ENCODE measurements at regions not wholly inside any gene's neighbourhood (a gene's known extent, or its start where the extent isn't known, plus 50 kb on each side); places are given as distances from the start of the nearest gene placed in this dataset.
"Not testable (repeated sequence)": the region's sequence is repeated elsewhere in the genome, so short reads cannot be mapped to it uniquely, and the experiment has no call there.

DNA sequence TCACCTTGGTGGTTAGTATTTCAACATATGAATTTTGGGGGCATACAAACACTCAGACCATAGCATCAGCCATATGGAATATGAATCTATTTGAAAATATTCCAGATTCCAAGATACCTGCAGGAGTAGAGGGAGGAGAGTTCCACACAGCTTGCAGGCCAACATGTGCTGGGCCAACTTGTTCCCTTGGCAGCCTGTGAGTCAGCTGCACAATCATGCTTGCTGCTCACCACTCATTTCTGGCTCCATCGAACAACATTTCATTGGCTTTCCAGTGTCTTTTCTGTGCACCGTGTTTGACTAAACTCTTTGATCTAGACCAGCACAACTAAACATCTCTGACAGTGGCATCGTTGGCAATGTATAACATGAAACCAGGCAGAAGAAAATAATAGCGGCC lies 282.5 kb upstream of the RASGEF1B start:
- no peak for DNase-seq

DNA sequence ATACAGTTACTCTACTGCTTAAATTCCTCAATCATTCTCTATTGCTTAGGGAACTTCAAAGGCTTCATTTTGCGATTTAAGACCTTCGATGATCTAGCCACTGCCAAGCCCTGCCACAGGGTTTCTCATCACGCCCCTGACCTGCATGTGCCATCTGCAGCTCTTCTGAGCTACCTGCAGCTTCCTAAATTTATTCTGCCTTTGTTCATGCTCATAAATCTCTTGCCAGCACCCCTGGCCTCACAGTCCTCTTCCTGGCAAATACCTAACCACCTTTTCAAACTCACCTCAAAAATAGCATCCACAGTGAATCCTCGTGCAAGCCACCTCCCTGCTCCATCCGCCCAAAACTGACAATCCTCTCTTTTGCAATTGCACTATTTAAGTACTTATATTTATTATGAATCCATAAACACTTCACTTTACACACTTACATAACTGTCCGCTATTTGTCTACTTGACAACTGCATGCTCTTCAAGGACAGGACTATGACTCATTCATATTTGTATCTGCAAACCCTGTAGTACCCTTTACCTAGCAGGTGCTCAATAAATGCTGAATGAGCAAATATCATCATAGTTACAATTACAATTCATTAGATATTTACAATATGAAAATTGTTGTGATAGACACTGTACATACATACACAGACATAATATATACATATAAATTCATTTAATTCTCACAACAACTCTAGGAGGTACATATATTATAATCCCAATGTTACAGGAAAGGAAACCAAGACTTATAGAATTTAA lies 280.0 kb upstream of the RASGEF1B start:
- no peak for DNase-seq

DNA sequence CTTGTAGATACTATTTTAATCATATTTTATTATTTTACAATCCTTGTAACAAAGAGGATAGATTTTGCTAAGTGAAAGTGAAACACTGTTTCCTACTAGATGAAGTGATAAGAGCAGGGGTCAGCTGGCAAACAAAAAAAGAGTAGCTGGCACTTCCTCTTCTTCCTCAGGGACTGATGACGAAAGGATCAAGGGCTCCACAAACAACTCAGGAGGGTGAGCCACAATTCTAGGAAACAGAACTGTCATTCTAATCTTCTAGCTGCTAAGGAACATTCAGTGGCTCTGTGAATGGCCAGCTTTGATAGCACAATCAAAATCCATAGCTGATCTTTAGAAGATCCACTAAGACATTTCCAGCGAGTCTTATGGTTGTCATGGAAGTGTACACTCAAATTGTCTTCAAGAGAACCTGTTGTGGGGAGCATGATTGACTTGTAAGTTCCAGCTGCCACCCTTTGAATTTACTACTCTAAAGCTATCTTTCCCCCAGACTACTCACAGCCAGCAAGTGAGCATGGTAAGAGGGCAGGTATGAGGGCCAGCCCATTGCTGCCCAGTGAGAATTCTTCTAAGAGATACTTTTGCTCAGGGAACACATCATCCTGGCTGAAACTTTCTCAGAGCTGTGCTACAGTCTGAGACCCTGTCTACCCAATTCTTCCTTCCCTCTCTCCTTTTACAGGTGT lies 275.7 kb upstream of the RASGEF1B start:
- no peak for DNase-seq

DNA sequence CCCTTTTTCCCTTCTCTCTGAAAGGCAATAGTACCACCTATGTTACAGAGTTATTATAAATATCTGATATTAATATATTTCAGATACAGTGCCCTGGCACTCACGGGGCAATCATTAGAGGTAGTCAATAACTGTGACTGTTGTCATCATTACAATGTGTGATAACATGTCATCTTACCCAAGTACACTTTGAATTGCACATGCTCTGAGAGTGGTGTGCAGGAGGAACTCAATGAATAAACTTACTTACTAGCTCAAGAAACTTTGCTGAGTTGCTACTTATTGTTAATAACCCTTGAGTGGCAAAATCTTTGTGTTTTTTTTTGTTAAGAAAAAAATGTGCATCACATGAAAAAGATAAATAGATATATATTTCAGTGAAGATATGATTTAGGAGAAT lies 275.1 kb upstream of the RASGEF1B start:
- DNase-seq, result no peak

DNA sequence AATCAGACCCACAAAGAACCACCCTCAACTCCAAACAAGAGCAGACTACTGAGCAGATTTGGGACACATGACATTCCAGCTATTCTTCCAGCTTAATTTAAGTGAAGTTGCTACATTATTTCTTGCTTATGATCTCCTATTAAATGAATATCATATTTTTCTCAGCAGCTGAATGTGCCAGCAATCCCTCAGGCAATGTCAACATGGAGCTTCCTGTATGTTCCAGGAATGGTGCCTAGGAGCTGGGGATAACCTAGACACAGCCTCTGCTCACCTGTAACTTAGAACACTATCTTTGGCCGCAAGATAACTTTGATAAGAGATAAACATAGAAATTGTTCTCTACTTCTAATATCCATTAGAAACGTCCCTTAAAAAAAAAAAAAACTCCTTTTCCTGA lies 274.4 kb upstream of the RASGEF1B start:
- DNase-seq, result no peak

DNA sequence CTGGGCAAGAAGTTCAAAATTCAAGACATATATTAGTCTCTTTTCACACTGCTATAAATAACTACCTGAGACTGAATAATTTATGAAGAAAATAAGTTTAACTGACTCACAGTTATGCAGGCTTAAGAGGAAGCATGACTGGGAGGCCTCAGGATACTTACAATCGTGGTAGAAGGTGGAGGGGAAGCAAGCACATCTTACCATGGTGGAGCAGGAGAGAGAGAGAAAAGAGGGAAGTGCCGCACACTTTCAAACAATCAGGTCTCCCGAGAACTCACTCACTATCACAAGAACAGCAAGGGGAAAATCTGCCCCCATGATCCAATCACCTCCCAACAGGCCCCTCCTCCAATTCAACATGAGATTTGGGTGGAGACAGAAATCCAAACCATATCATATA lies 273.3 kb upstream of the RASGEF1B start:
- DNase-seq, result no peak

DNA sequence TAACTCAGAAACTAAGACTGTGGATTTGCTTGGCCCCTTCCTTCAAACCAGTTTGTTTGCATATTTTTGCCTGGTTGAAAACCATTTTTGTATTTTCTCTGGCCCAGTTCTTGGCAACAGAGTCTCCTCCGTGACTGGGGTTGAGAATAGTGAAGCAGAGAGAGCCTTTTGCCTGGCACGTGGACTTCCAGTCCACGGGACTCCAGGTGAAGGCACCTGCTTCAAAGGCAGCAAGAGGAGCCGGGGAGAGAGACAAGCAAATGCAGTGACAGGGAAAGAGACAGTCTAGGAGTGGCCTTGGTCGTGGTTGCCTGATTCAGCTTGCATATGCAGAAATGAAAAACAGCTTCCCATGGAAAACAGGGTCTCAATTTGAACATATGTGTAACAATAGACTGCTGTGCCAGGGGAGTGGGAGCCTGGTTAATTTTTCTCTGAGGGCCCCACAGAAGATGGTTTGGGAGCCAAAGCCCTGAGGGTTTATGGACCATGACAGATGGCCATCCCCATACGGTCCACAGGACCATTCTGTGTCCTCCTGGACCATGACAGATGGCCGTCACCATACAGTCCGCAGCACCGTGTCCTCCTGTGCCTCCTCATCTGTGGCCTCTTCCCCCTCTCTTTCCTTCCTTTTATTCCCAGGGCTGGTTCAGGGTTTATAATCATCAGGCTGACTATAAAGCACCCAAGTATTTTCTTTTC lies 272.2 kb upstream of the RASGEF1B start:
- DNase-seq, result no peak

DNA sequence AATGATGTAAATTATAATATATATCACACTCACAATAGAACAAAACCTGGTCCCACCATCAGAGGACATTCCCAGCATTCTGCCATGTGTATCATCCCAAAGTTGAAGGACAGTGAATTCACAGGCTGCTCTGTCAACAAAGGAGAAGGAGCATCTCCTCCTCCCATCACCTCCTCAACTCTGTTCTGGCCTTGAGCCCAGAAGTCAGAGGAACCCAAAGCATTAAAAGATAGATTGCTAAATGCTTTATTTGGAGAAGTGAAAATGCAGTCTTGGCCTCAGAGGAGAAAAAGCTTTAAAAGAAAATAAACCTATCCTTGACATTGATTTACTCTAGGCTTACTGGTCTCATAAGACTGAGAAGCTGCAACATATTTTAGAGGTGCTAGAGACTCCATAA lies 268.8 kb upstream of the RASGEF1B start:
- no peak for DNase-seq

DNA sequence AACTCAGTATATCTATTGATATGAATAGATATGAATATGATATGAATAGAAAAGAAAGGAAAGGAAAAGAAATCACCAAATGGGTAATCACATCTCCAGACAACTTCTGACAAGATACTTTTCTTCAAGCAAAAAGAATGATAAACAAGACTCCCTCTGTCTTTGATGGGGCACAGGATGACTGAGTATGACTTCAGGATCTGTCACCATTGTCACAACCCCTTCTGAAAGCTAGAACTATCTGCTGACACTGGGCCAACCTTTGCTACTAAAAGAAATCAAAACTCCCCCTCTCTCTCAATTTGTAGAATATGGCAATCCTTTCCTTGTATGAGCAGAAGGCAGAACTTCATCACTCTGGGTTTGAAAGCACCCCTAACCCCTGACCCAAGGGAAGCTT lies 267.2 kb upstream of the RASGEF1B start:
- DNase-seq, result no peak

DNA sequence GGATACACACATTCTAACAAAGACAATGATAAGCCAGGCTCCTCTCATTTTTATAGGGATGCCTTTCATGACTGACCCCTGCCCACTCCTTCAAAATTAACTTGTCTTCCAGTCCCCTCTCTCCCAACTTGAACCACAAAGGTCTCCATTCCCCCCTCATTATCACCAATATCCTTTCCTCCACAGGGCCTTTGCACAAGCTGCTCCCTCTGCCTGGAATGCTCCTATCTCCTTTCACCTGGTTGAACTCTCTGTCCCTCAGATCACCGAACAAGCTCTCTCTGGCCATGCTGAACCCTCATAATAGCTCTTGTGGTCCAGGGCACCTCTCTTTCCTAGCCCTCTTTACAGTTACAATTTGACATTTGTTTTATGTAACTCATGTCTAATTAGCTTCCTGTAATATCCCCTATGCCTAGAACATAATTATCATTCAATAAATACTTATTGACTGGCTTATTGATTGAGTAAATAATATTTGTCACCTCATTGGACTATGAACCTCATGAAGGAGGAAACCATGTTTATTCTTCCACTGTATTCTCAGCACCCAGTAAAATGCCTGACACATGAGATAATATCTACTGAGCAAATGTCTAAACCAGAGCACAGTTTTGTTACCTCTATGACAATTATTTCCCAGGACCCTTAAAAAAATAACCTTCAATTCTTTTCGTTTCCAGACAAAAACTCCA lies 266.3 kb upstream of the RASGEF1B start:
- DNase-seq, result no peak

DNA sequence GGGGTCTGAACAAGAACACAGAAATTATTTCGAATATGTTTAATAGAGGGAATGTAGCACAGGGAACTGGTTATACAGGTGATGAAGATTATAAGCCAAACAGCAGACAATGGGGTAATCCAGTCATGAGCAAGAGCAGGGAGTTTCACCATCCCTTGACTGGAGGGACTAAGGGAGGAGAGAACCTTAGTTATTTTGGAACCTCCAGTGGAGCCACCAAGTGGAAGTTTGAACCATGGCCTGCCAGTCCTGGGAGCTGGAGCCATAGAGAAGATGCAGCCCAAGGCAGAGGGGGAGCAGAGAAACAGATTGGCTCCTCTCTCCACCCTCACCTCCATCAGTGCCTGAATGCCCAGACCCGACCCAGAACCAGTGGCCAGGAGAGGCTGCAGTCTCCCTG lies 264.6 kb upstream of the RASGEF1B start:
- no peak for DNase-seq

DNA sequence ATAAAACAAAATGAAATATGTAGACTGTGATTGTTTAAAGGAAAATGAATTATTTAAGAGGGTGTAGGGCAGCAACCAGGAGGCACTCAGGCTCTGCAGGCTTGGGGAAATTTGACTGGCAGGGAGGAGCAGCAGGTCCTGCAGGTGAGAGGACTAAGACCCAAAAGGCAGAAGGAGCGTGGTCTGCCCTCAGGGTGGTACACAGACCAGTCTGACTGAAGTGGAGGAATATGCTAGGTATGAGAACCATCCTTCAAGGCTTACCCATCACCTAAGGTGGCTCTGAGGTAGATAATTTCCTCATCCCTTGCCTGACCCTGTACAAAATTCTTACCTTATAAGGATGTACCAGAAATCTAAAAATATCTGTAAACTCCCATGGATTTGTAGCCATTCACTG lies 261.3 kb upstream of the RASGEF1B start:
- no peak for DNase-seq

DNA sequence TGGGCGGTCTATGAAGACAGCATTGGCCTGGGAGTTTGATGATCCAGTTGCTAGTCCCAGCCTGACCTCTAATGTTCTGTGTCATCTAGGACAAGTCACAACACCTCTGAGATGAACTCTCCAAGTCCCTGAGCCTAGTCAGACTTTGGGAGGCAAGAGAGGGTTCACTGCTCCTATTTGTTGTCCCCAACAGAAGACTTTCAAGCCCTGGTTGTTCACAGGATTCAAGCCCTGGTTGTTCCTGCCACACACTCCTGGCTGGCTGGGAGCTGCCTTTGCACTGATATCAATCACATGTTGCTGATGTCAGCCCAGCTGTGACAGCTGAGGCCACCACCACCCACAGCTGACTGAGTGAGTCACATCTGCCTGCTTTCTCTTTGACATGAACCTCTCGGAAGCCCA lies 253.2 kb upstream of the RASGEF1B start:
- peak; percentile 24 for DNase-seq

DNA sequence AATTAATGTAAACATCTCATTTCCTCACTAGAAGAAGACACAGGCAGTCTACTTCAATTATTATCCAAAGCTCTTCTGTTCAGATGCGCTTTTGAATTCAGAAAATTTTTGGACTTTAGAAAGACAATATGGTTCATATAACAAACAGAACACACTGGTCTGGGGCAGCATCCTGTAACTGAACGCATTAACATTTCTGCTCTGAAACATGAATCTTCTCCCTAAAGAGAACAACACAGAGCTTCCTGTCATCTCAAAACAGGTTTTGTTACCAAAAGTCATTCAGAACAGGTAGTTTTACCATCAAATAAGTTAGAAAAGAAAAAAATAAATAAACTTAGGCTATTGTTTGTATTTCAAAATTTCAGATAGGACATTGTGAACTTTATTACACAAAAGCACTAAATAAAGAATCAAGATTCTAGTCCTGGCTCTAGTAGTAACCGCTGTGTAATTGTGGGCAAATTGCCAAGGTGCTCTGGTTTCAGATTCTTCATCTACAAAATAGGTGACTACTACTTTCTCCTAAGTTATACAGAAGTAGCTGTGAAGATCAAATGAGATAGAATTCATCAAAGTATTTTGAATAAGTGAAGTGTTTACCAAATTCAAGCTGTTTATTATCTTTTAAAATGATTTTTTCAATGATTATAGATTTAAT lies 252.3 kb upstream of the RASGEF1B start:
- DNase-seq, result peak; percentile 18

DNA sequence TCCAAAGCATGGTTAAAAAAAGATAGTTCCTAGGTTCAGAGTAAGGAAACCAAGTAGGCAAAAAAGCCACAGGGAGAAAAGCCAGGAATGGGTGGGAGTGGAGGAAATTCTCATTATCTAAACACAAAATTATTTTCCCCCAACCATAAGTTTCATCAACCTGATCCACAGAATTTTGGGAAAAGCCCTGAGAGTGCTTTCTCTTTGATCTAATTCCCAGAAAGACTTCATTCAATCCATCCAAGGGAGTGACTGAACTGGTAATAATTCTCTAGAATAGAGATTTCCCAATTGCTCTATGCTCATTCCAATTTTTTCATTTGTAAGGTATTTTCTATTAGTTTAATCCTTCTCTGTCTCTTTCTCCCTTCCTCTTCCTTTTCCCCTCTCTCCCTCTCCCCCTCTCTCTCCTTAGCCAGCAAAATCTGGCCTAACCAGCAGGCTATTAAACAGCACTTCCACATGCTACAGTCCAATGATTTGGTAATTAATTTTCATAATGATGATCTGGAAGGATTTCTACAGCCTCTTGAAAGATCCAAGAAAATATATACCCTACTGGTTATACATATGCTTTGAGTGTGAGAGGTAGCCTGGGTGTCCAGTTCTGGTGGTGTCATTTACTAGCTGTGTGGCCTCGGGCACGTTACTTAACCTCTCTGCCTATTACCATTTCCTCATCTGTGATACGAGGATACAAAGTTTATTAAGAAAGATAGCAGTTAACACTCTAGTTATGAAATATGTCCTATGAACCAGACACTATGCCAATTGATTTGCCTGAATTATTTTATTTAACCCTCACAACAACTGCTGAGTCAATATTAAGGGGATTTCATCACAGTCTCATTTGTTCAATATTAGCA lies 251.5 kb upstream of the RASGEF1B start:
- DNase-seq, result no peak

DNA sequence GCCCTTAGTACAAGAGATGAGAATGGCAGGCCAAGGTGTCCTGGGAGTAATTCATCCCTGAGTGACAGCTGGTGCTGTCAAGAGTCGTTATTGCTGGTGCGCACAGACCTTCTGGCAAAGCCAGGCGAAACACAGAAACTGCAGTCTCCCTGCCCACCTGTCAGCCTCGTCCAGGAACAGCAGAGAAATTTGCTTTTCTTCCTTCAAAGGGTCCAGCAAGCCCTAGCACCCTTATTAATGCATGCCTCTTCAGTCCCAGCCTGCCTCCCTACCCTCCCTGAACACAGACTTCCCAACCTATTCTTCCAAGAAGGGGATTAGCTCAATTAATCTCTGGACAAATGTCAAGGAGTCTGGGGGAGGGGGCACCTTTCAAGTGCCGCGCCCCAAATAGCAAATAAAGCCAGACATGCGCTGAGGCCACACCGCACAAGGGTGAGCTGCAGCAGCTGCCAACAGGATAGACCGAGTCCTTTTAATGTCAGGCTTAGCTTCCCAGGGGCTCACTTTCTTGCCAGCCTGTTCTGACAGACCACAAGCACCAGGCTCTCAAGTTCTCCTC lies 250.7 kb upstream of the RASGEF1B start:
- DNase-seq, result no peak

DNA sequence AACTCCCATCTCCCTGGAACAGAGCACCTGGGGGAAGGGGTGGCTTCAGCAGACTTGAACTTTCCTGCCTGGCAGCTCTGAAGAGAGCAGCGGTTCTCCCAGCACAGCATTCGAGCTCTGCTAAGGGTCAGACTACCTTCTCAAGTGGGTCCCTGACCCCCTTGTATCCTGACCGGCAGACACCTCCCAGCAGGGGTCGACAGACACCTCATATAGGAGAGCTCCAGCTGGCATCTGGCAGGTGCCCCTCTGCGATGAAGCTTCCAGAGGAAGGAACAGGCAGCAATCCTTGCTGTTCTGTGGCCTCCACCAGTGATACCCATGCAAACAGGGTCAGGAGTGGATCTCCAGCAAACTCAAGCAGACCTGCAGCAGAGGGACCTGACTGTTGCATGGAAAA lies 244.1 kb upstream of the RASGEF1B start:
- no peak for DNase-seq

DNA sequence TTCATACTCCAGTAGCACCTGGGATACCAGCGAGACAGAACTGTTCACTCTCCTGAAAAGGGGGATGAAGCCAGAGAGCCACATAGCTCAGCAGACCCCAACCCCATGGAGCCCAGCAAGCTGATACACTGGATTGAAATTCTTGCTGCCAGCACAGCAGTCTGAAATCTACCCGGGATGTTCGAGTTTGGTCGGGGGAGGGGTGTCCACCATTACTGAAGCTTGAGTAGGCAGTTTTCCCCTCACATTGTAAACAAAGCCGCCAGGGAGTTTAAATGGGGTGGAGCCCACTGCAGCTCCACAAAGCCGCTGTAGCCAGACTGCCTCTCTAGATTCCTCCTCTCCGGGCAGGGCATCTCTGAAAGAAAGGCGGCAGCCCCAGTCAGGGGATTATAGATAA lies 243.7 kb upstream of the RASGEF1B start:
- DNase-seq, result not testable (repeated sequence)

DNA sequence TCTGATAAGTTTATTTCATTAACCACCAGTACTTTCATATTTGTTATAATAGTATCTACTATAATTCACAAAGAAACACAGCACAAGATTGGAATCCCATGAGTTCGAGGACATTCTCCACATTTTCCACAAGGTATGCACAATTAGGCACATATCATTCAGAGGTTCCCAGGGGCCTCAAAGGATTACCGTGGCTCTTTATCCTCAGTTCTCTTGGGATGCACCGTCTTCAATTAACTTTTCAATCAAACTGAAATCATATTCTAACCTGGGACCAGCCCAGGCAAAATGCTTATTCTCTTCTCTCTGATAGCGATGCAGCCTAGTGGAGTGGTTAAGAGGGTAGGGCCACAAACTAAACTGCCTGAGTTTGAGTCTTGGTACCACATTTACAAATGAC lies 242.6 kb upstream of the RASGEF1B start:
- no peak for DNase-seq

DNA sequence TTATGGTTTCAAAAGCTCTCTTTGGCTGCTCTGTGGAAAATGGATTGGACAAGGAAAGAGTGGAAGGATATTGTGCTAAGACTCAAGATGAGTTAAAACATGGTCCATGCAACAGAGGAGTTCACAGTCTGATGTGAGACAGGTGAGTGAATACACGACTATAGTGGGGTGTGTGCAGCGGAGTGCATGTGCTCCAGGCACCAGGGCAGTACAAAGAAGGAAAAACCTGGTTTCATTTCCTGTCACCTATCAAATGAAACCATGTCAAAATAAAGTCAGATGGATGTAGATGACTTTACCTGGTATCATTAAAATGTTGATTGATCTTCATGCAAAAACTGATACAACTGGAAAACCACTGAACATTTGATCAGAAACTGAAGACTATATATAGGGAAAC lies 241.0 kb upstream of the RASGEF1B start:
- no peak for DNase-seq

DNA sequence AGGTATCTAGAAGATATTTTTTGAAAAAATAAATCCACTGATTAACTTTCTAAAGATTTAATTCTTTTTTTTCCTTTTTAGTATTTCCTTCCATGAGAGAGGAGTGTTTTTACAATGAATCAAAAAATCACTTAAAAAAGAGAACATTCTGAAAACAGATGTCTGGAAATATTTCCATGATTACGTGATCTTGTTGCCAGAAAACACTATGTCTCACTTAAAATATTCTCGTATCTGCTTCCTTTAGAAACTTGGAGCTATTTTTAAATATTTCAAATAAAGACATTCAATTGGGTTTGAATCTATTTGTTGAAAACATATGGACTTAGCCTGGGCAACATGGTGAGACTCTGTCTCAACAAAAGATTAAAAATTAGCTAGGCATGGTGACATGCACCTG lies 232.8 kb upstream of the RASGEF1B start:
- no peak for DNase-seq

DNA sequence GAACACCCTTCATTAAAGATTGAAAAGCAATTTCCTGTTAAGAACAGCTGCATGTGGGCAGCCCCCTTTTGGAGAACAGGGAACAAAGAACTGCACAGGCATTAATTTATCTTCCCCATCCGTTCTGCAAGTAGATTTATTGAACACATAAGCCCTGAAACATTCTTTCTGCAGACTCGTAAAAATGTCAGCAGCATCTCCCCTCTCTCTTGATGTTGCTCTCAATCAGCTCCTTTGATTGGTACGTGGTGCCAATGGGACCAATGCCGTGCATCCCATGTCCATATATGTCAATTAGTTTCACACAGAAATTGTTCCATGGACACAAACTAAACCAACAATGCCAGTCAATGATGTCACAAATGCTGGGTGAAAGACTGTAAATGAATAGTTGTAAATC lies 228.5 kb upstream of the RASGEF1B start:
- DNase-seq, result no peak
